ENCODE measurements at regions not wholly inside any gene's neighbourhood (a gene's known extent, or its start where the extent isn't known, plus 50 kb on each side); places are given as distances from the start of the nearest gene placed in this dataset.

DNA sequence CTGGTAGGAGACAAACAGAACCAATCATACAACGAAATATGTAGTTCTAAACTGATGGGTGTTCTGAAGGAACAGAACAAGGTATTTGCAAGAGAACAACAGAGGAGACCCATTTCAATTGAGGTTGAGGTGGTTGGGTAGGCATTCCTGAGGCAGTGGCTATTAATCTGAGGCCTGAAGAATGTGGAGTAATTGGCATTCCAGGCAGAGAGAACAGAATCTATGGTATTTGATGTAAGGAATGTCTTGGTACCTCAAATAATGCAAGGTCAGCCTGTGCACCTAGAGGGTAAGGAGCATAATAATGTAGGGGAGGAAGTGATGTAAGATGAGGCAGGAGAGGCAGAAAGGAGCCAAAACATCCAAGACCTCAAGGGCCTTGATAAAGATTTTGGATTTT lies 109.5 kb upstream of the TEX13C start:
- Histone ChIP-seq H3K36me3 (ENCODE audit: control insufficient read depth in 4 of 4, insufficient read depth in 3 of 4, low read depth in 1 of 4, low read length in 3 of 4) (no peaks in the 10 kb centered on the region), H3K27me3 (ENCODE audit: control insufficient read depth in 4 of 4, insufficient read depth in 4 of 4, low read length in 3 of 4) (no peaks in the 10 kb centered on the region), H3K4me3 (ENCODE audit: low read depth in 1 of 3, low read length in 3 of 3) (no peak overlapping the region), H3K9ac (ENCODE audit: low read depth in 1 of 2, low read length in 2 of 2) (no peak overlapping the region), H3K27ac (ENCODE audit: low read depth in 1 of 2, low read length in 2 of 2) (no peak overlapping the region), H3K4me1 (ENCODE audit: control insufficient read depth in 4 of 4, insufficient read depth in 4 of 4, low read length in 3 of 4) (peaks cover 0 to 7% (median 5%) of the 10 kb centered on the region in 4 donors), H3K9me3 (ENCODE audit: control insufficient read depth in 4 of 4, low read length in 3 of 4) (no peaks in the 10 kb centered on the region)
- 57% methylated on average over 1 of the region's 1 CpG for WGBS
- TF ChIP-seq MAX (IDR thresholded peaks at IDR 0.05) (no peak), RAD21 (IDR thresholded peaks at IDR 0.05) (no peak), RXRA (IDR thresholded peaks at IDR 0.05) (no peak), YY1 (IDR thresholded peaks at IDR 0.05) (no peak), TAF1 (conservative IDR thresholded peaks at IDR 0.05) (no peak)
- DNase-seq (ENCODE audit: low spot score), result no peak

GRCh38 chrX:125219852-125220251 lies 99.8 kb upstream of the TEX13C start:
- H3K36me3 ChIP-seq (ENCODE audit: control insufficient read depth in 4 of 4, insufficient read depth in 3 of 4, low read depth in 1 of 4, low read length in 3 of 4), result no peaks in the 10 kb centered on the region
- DNase-seq (ENCODE audit: low spot score), result no peak
- no peaks in the 10 kb centered on the region for H3K27me3 ChIP-seq (ENCODE audit: control insufficient read depth in 4 of 4, insufficient read depth in 4 of 4, low read length in 3 of 4)
- 77% methylated on average over 4 of the region's 4 CpGs for WGBS
- TF ChIP-seq JUND (IDR thresholded peaks at IDR 0.05) (no peak), GABPA (IDR thresholded peaks at IDR 0.05 in 1 of 2, conservative IDR thresholded peaks at IDR 0.05 in 1 of 2) (no peak), CTCF (IDR thresholded peaks at IDR 0.05; ENCODE audit: low read depth, low read length, missing input control) (no peak)
- TF ChIP-seq, protein P1, sequence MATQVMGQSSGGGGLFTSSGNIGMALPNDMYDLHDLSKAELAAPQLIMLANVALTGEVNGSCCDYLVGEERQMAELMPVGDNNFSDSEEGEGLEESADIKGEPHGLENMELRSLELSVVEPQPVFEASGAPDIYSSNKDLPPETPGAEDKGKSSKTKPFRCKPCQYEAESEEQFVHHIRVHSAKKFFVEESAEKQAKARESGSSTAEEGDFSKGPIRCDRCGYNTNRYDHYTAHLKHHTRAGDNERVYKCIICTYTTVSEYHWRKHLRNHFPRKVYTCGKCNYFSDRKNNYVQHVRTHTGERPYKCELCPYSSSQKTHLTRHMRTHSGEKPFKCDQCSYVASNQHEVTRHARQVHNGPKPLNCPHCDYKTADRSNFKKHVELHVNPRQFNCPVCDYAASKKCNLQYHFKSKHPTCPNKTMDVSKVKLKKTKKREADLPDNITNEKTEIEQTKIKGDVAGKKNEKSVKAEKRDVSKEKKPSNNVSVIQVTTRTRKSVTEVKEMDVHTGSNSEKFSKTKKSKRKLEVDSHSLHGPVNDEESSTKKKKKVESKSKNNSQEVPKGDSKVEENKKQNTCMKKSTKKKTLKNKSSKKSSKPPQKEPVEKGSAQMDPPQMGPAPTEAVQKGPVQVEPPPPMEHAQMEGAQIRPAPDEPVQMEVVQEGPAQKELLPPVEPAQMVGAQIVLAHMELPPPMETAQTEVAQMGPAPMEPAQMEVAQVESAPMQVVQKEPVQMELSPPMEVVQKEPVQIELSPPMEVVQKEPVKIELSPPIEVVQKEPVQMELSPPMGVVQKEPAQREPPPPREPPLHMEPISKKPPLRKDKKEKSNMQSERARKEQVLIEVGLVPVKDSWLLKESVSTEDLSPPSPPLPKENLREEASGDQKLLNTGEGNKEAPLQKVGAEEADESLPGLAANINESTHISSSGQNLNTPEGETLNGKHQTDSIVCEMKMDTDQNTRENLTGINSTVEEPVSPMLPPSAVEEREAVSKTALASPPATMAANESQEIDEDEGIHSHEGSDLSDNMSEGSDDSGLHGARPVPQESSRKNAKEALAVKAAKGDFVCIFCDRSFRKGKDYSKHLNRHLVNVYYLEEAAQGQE (IDR thresholded peaks at IDR 0.05), result no peak
- no peaks in the 10 kb centered on the region for H3K4me1 ChIP-seq (ENCODE audit: control insufficient read depth in 4 of 4, insufficient read depth in 4 of 4, low read length in 3 of 4)
- no peak overlapping the region for H3K27ac ChIP-seq (ENCODE audit: low read depth in 1 of 2, low read length in 2 of 2)
- no peak overlapping the region for H3K9ac ChIP-seq (ENCODE audit: low read depth in 1 of 2, low read length in 2 of 2)
- H3K4me3 ChIP-seq (ENCODE audit: low read depth in 1 of 3, low read length in 3 of 3), result no peak overlapping the region
- H3K9me3 ChIP-seq (ENCODE audit: control insufficient read depth in 4 of 4, low read length in 3 of 4), result no peaks in the 10 kb centered on the region

- H3K4me3 ChIP-seq (ENCODE audit: low read depth in 1 of 3, low read length in 3 of 3), result no peak overlapping the region
- H3K36me3 ChIP-seq (ENCODE audit: control insufficient read depth in 4 of 4, insufficient read depth in 3 of 4, low read depth in 1 of 4, low read length in 3 of 4), result no peaks in the 10 kb centered on the region
- TF ChIP-seq MAX (IDR thresholded peaks at IDR 0.05) (no peak), RXRA (IDR thresholded peaks at IDR 0.05) (no peak), NR2F2 (IDR thresholded peaks at IDR 0.05) (no peak), TAF1 (conservative IDR thresholded peaks at IDR 0.05) (no peak)
- no peaks in the 10 kb centered on the region for H3K27me3 ChIP-seq (ENCODE audit: control insufficient read depth in 4 of 4, insufficient read depth in 4 of 4, low read length in 3 of 4)
- no peaks in the 10 kb centered on the region for H3K9me3 ChIP-seq (ENCODE audit: control insufficient read depth in 4 of 4, low read length in 3 of 4)
- no peaks in the 10 kb centered on the region for H3K4me1 ChIP-seq (ENCODE audit: control insufficient read depth in 4 of 4, insufficient read depth in 4 of 4, low read length in 3 of 4)
- H3K9ac ChIP-seq (ENCODE audit: low read depth in 1 of 2, low read length in 2 of 2), result no peak overlapping the region
- 13% methylated on average over 1 of the region's 1 CpG for WGBS
- no peak overlapping the region for H3K27ac ChIP-seq (ENCODE audit: low read depth in 1 of 2, low read length in 2 of 2)
- no peak for DNase-seq (ENCODE audit: low spot score)
Measured at GRCh38 chrX:125236955-125237354, 82.7 kb upstream of the TEX13C start.

Measured in liver (tissue), 8 donors.